GM19395 (cell line): ENCODE measurements at regions not wholly inside any gene's neighbourhood (a gene's known extent, or its start where the extent isn't known, plus 50 kb on each side); places are given as distances from the start of the nearest gene placed in this dataset.
"Not testable (repeated sequence)": the region's sequence is repeated elsewhere in the genome, so short reads cannot be mapped to it uniquely, and the experiment has no call there.

Experiments used
- ATAC-seq: cut with Tn5 transposase; IDR thresholded peaks from one replicate; pipeline ENCODE4 v1.9.1; 2021; ENCODE audit warnings: mild to moderate bottlenecking, moderate library complexity; ENCODE audit not compliant: unreplicated experiment

DNA sequence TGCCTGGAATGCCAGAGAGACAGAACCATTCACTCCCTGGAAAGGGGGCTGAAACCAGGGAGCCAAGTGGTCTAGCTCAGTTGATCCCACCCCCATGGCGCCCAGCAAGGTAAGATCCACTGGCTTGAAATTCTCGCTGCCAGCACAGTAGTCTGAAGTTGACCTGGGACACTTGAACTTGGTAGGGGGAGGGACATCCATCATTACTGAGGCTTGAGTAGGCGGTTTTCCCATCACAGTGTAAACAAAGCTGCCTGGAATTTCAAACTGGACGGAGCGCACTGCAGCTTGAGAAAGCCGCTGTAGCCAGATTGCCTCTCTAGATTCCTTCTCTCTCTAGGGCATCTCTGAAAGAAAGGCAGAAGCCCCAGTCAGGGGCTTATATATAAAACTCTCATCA is 310.7 kb upstream of the DPPA4 start:
- no peak for ATAC-seq

DNA sequence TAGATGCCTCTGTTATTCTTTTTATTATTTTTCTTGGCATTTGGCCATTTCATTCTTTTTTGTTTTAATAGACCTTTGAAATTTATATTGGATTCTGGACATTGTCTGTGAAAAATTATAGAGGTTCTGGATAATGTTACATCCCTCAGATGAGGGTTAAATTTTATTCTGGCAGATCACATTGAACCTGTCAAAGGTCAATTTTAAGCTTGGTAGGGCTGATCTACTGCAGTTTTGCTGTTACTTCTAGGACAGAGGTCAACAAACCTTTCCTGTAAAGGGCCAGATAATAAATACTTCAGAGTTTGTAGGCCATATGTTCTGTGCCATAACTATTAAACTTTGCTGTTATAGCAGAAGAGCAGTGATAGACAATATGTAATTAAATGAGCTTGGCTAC is 318.9 kb upstream of the DPPA4 start:
- no peak for ATAC-seq

GRCh38 chr3:109678600-109678999 is 341.3 kb upstream of the DPPA4 start:
- ATAC-seq: no peak

GRCh38 chr3:109679664-109680063 is 342.3 kb upstream of the DPPA4 start:
- ATAC-seq: no peak

DNA sequence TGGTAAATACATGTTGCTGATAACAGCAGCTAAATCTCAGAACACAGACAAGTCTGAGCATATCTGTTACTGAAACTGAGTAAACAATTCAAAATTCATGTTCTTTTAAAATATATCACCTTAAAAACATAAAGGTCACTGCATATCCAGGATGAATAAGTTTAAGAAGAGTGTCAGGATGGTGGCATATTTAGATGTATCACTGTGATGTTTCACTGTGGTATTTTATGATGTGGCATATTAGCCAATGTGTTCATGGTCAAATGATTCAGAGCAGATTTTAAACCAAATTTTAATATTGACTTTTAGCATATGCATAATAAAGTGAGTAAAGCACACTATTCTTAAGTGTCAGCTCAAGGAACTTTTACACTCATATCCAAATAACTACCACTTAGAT is 346.4 kb upstream of the DPPA4 start:
- ATAC-seq: no peak

DNA sequence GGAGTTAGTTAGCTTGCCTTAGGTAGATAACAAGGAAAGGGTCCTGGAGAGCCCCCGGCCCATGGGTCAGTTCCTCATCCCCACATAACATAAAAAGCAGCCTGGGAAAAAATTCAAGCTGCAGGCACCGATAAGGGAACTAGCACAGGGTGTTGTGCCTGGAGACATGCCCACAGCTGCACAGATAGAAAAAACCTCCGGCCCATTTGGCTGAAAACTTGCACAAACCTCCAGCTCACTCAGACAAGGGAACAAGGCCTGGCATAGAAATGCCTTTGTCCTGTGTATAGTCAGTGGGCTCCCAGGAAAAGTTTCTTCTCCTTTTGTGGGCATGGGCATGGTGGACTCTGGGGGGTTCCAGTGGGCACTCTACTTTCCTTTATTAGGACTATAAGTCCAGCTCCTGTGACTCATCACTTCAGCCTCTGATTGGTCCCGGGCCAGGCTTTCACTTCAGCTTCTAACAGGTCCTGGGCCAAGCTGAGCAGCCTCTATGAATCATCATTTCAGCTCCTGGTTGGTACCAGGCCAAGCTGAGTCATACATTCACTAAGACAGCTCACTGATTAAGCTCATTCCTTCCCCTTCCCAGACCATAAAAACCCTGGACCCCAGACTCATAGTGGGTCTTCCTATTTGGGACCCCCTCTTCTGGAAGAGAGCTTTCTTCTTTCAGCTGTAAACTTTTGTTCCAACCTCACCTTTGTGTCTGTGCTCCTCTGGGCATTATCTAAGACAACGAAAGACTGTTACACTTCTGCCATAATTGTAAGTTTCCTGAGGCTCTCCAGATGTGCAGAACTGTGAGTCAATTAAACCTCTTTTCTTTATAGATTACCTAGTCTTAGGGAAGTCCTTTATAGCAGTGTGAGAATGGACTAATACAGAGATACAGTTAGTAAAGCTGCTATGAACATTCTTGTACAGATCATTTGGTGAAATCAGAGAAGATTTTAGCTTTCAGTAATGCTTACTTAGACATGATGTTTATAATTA is 348.0 kb upstream of the DPPA4 start:
- no peak for ATAC-seq

DNA sequence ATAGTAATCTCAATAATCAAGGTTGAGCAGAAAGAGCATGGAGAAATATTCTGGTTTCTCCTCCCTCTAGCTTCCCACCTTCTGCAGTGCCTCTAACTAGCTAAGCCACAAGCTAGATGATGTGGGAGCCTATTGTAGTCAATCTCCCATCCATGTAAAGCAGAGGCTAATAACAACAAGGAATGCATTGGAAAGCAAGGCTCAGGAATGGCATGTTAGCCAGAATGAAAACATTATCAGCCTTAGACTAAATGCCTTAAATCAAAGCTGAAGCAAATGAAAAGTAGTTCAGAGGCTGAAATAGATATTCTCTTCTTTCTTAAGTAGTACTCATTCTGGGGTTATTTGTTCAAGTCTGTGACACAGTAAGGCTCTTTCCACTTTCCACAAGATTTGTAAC is 350.3 kb upstream of the DPPA4 start:
- ATAC-seq: no peak

GRCh38 chr3:109696932-109697331 is 359.6 kb upstream of the DPPA4 start:
- no peak for ATAC-seq

GRCh38 chr3:109702252-109702651 is 364.9 kb upstream of the DPPA4 start:
- no peak for ATAC-seq

DNA sequence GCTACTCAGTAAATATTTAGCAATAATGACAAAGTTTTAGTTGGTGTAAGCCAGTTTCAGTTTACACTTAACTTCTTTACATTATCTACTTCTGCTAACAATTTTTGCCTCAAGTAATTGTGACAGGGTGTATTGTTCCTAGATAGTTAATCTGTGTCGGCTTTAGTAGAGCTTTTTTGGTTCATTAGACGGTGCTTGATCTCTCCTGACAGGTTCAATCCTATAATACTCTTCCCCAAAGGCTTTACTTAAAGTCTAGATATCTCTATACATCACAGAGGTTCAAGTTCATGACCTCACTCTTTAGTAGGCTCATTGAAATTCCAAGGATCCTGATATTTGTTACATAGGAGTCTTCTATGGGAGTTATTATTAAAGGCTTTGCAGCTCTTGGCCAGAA is 365.6 kb upstream of the DPPA4 start:
- no peak for ATAC-seq

DNA sequence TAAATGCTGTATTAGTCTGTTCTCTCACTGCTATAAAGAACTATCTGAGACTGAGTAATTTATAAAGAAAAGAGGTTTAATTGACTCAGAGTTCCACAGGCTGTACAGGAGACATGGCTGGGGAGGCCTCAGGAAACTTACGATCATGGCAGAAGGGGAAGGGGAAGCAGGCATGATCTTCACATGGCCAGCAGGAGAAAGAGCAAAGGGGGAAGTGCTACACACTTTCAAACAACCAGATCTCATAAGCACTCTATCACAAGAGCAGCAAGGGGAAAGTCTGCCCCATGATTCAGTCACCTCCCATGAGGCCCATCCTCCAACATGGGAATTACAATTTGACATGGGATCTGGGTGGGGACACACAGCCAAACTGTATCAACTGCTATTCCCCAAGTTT is 367.8 kb upstream of the DPPA4 start:
- not testable (repeated sequence) for ATAC-seq

- no peak for ATAC-seq
Measured at GRCh38 chr3:109707617-109708016, 370.3 kb upstream of the DPPA4 start.

DNA sequence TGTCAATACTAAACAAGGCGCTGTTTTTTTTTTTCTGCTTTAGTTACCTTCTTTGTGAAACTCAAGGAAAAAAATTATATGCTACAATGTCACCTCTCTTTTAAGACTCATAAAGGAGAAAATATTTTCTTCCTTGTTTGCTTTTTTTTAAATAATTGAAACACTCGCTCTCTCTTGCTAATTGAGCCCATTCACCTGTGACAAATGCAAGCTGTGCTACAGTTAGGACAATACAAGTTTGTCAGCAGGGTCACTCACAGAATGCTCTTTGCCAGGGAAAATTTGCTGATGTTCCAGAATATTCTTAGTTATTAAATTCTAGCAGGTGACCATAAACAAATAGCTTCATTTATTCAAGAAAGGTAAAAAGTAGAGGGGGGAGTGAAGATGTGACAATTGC is 375.9 kb upstream of the DPPA4 start:
- ATAC-seq: no peak

GRCh38 chr3:109715707-109716106 is 378.4 kb upstream of the DPPA4 start:
- no peak for ATAC-seq

DNA sequence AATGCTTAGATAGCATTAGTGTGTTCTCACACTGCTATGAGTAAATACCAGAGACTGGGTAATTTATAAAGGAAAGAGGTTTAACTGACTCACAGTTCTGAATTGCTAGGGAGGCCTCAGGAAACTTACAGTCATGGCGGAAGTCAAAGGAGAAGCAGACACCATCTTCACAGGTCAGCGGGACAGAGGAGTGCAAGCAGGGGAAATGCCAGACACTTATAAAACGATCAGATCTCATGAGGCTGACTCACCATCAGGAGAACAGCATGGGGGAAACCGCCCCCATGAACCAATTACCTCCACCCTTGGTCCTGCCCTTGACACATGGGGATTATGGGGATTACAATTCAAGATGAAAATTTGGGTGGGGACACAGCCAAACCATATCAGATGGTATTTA is 381.5 kb upstream of the DPPA4 start:
- no peak for ATAC-seq

- no peak for ATAC-seq
Measured at GRCh38 chr3:109728861-109729494, 391.6 kb upstream of the DPPA4 start.

- peak; percentile 94 for ATAC-seq
Measured at GRCh38 chr3:109731639-109732473, 394.5 kb upstream of the DPPA4 start.

DNA sequence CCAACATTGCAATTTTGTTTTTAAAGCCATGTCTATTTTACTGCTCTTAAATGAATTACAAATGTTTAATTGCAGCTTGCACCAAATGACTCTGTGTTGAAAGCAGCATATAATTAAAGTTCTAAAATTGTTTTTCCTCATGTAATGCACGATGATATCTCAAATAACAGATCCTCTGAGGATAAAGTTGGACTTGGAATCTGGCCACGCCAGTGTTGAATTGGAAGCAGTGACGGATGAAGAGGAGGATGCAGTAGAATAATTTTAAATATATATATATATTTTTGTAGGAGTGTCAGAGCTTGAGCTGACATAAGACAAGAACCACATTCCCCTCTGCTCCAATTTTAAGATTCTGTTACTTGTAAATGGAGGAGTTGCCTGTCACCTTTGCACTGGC is 406.6 kb upstream of the DPPA4 start:
- ATAC-seq: no peak

GRCh38 chr3:109772520-109772919 is 435.2 kb upstream of the DPPA4 start:
- ATAC-seq: no peak

DNA sequence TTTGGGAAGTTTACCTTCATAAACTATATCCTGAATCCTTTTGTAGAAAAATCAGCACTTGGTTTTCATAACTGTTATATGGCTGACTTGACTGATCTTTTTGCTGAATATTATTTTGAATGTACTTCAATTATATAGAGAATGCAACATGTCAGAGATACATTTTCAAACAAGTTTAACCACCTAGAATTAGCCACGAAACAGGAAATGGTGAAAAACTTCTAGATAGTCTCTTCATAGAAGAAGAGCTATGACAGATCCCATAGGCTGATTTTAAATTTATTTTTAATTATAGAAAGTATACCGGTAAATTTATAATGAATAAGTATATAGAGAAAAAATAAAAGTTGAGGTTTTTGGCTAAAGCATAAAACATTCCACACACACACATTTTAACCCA is 436.8 kb upstream of the DPPA4 start:
- ATAC-seq: no peak

- no peak for ATAC-seq
Measured at GRCh38 chr3:109784285-109784684, 446.9 kb upstream of the DPPA4 start.
